Heart left ventricle (tissue), 16 donors: ENCODE measurements at regions not wholly inside any gene's neighbourhood (a gene's known extent, or its start where the extent isn't known, plus 50 kb on each side); places are given as distances from the start of the nearest gene placed in this dataset.

Source experiments
- ATAC-seq, 4 donors: fragments of 200-7000 bp; cut with Tn5 transposase; one replicate each; pipeline ENCODE4 v1.9.1; 2020 to 2022; ENCODE audit warnings: moderate library complexity in 4 of 4, mild to moderate bottlenecking in 3 of 4, moderate number of reproducible peaks in 1 of 4
- DNase-seq, 5 donors: peaks; one replicate each; pipeline ENCODE4 v3.0.0-alpha.2; 2020
- H3K27ac ChIP-seq, 12 donors: fragments of 200-600 bp; sonication (generic) in 4 of 12; one replicate each; pipeline versions ENCODE4 v1.5.0 to v1.8.0; 2016 to 2022; ENCODE audit warnings: mild to moderate bottlenecking in 2 of 12
- H3K27me3 ChIP-seq, 9 donors: fragments of 200-600 bp; sonication (generic) in 2 of 9; one replicate each; pipeline versions ENCODE4 v1.5.1 to v1.8.0; 2016 to 2022; ENCODE audit warnings: mild to moderate bottlenecking in 3 of 9
- H3K36me3 ChIP-seq, 9 donors: fragments of 200-600 bp; sonication (generic) in 2 of 9; one replicate each; pipeline versions ENCODE4 v1.5.0 to v1.8.0; 2018 to 2022; ENCODE audit warnings: mild to moderate bottlenecking in 2 of 9
- H3K4me1 ChIP-seq, 12 donors: fragments of 200-600 bp; sonication (generic) in 4 of 12; one replicate each; pipeline versions ENCODE4 v1.5.0 to v1.8.0; 2016 to 2022; ENCODE audit warnings: mild to moderate bottlenecking in 3 of 12
- H3K4me3 ChIP-seq, 12 donors: fragments of 200-600 bp; sonication (generic) in 4 of 12; one replicate each; pipeline versions ENCODE4 v1.5.0 to v1.8.0; 2017 to 2022; ENCODE audit warnings: mild to moderate bottlenecking in 9 of 12, moderate library complexity in 4 of 12
- H3K9me3 ChIP-seq, 12 donors: fragments of 200-600 bp; sonication (generic) in 4 of 12; one replicate each; pipeline versions ENCODE4 v1.5.0 to v1.8.0; 2016 to 2022; ENCODE audit warnings: mild to moderate bottlenecking in 1 of 12
- CTCF ChIP-seq, 12 donors: fragments of 200-600 bp; sonication (generic) in 4 of 12; IDR thresholded peaks; one replicate each; pipeline versions ENCODE4 v1.5.0 to v1.8.0; 2018 to 2022; ENCODE audit warnings: antibody characterized with exemption in 12 of 12, mild to moderate bottlenecking in 5 of 12
- POLR2A ChIP-seq, 2 donors: fragments of 450-650 bp; IDR thresholded peaks; one replicate each; pipeline ENCODE4 v1.6.1; 2017; ENCODE audit warnings: antibody characterized with exemption in 2 of 2, mild to moderate bottlenecking in 2 of 2, moderate library complexity in 2 of 2
- WGBS, 4 donors: extraction: QIAGEN DNeasy Blood & Tissue Kit in 2 of 4; methylation state at CpG; one replicate each; pipeline versions ENCODE4 v1.1.5 to v1.1.7; 2013 to 2018; 5-methylcytosine and 5-hydroxymethylcytosine counted together
- intact Hi-C, 10 donors: fragments of 100-400 bp; cut with DNase I; formaldehyde crosslinking; loops; one replicate each; pipeline versions ENCODE4 v1.11.1 to v1.14.2; 2022
- donor health status: ischemic (EF 13 %, LVEDD 7.1; RV severe dilation, severe dysfunction).
- donor health status: healthy with polysubstance abuse.
- donor health status: DM: no; HTN: yes; CAD: no.
- donor health status: DM: no; HTN: no; CAD: no.
- donor health status: ischemic (EF 25% LVEDD 6.9; RV normal size, moderate dysfunction).
- donor health status: ischemic (EF 25% LVEDD 5.7; RV mildly dilated, moderate dysfunction).
- donor health status: healthy.
- donor health status: DM: yes; HTN: yes; CAD: no.
- donor health status: ischemic (EF 35%, LVEDD 5.7; RV mildly dilated, moderate dysfunction).
- donor health status: nonischemic (EF 11% LVEDD 7.7; RV severe dilation, severe dysfunction).
- donor health status: DM: yes; HTN: yes; CAD: no.
- donor health status: PGD.
- donor health status: ischemic (EF 29% LVEDD 5.4; RV normal size, mild dysfunction).
- donor health status: nonischemic (EF 23%, LVEDD 6.1; RV moderate dilation, normal function).

GRCh38 chr17:69763503-69763902, 311.5 kb upstream of the KCNJ16 start:
- intact Hi-C loops, result loop anchor here in 1 of 10 donors (10.0 kb wide), 1 partner anchor 139 kb away; no protein-coding TSS in a partner anchor
- H3K4me1 ChIP-seq, result peaks cover 0 to 8% (median 0%) of the 10 kb centered on the region in 12 donors
- no peak overlapping the region for H3K4me3 ChIP-seq
- WGBS, 4 donors, result 75 to 84% (median 79%) methylated on average over 3 of the region's 3 CpGs
- ATAC-seq (no peak), DNase-seq (no peak)
- no peaks in the 10 kb centered on the region for H3K36me3 ChIP-seq
- H3K27me3 ChIP-seq, result no peaks in the 10 kb centered on the region
- H3K27ac ChIP-seq, result no peak overlapping the region
- no peaks in the 10 kb centered on the region for H3K9me3 ChIP-seq
- no peak for TF ChIP-seq CTCF (IDR thresholded peaks at IDR 0.05)
- no peak for TF ChIP-seq POLR2A (IDR thresholded peaks at IDR 0.05)

- TF ChIP-seq CTCF (IDR thresholded peaks at IDR 0.05) (no peak), POLR2A (IDR thresholded peaks at IDR 0.05) (no peak)
- no peaks in the 10 kb centered on the region for H3K27me3 ChIP-seq
- peaks cover 0 to 8% (median 0%) of the 10 kb centered on the region in 12 donors for H3K4me1 ChIP-seq
- DNase-seq, result no peak
- no peaks in the 10 kb centered on the region for H3K9me3 ChIP-seq
- intact Hi-C loops, result loop anchor here in 1 of 10 donors (10.0 kb wide), 1 partner anchor 139 kb away; no protein-coding TSS in a partner anchor
- WGBS, 4 donors, result 90 to 98% (median 93%) methylated on average over 1 of the region's 1 CpG
- ATAC-seq, result no peak
- no peak overlapping the region for H3K4me3 ChIP-seq
- H3K27ac ChIP-seq, result no peak overlapping the region
- H3K36me3 ChIP-seq, result no peaks in the 10 kb centered on the region
Measured at GRCh38 chr17:69764146-69764545, 310.9 kb upstream of the KCNJ16 start.

GRCh38 chr17:69769050-69769449, 306.0 kb upstream of the KCNJ16 start:
- Histone ChIP-seq H3K4me3 (no peak overlapping the region), H3K27ac (no peak overlapping the region), H3K9me3 (peaks cover 0 to 5% (median 0%) of the 10 kb centered on the region in 12 donors), H3K4me1 (no peaks in the 10 kb centered on the region), H3K27me3 (no peaks in the 10 kb centered on the region), H3K36me3 (no peaks in the 10 kb centered on the region)
- intact Hi-C loops, result loop anchor here in 1 of 10 donors (10.0 kb wide), 1 partner anchor 144 kb away; no protein-coding TSS in a partner anchor
- no peak for TF ChIP-seq CTCF (IDR thresholded peaks at IDR 0.05)
- TF ChIP-seq POLR2A (IDR thresholded peaks at IDR 0.05), result no peak
- no peak for ATAC-seq
- DNase-seq, result no peak
- WGBS, 4 donors, result 89 to 93% (median 91%) methylated on average over 4 of the region's 4 CpGs

DNA sequence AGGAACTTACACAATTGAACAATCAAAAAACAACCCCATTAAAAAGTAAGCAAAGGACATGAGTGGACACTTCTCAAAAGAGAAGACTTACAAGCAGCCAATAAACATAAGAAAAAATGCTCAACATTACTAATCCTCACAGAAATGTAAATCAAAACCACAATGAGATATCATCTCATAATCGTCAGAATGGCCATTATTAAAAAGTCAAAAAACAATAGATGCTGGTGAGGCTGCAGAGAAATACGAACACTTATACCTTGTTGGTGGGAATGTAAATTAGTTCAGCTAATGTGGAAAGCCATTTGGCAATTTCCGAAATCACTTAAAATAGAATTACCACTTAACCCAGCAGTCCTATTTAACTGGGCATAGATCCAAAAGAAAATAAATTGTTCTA, 301.9 kb upstream of the KCNJ16 start:
- TF ChIP-seq CTCF (IDR thresholded peaks at IDR 0.05) (no peak), POLR2A (IDR thresholded peaks at IDR 0.05) (no peak)
- H3K4me3 ChIP-seq, result no peak overlapping the region
- H3K4me1 ChIP-seq, result no peaks in the 10 kb centered on the region
- 50 to 68% (median 55%) methylated on average over 3 of the region's 3 CpGs for WGBS, 4 donors
- ATAC-seq, result no peak
- intact Hi-C loops, result no loop called here
- DNase-seq, result no peak
- H3K36me3 ChIP-seq, result no peaks in the 10 kb centered on the region
- H3K27me3 ChIP-seq, result no peaks in the 10 kb centered on the region
- H3K9me3 ChIP-seq, result peaks cover 0 to 5% (median 0%) of the 10 kb centered on the region in 12 donors
- no peak overlapping the region for H3K27ac ChIP-seq
